Skeletal muscle tissue (tissue), 3 donors: ENCODE measurements at regions not wholly inside any gene's neighbourhood (a gene's known extent, or its start where the extent isn't known, plus 50 kb on each side); places are given as distances from the start of the nearest gene placed in this dataset.

Source experiments
- H3K27ac ChIP-seq: one replicate; pipeline ENCODE4 v1.7.0; 2013; ENCODE audit warnings: mild to moderate bottlenecking, low read depth, low read length, inconsistent platforms
- H3K27me3 ChIP-seq, 3 donors: one replicate each; pipeline ENCODE4 v1.7.0; 2013; ENCODE audit warnings: low read length in 3 of 3; ENCODE audit not compliant: control insufficient read depth in 3 of 3, insufficient read depth in 3 of 3
- H3K36me3 ChIP-seq, 3 donors: one replicate each; pipeline ENCODE4 v1.7.0; 2013; ENCODE audit warnings: low read length in 3 of 3; ENCODE audit not compliant: control insufficient read depth in 3 of 3, insufficient read depth in 3 of 3
- H3K4me1 ChIP-seq, 3 donors: one replicate each; pipeline ENCODE4 v1.7.0; 2013; ENCODE audit warnings: low read length in 3 of 3, mild to moderate bottlenecking in 3 of 3; ENCODE audit not compliant: control insufficient read depth in 3 of 3, insufficient read depth in 3 of 3
- H3K4me3 ChIP-seq, 3 donors: one replicate each; pipeline ENCODE4 v1.7.0; 2013; ENCODE audit warnings: low read length in 3 of 3
- H3K9ac ChIP-seq, 3 donors: one replicate each; pipeline ENCODE4 v1.7.0; 2013; ENCODE audit warnings: low read length in 3 of 3, mild to moderate bottlenecking in 3 of 3, moderate library complexity in 2 of 3, low read depth in 1 of 3
- H3K9me3 ChIP-seq, 3 donors: one replicate each; pipeline ENCODE4 v1.7.0; 2013; ENCODE audit warnings: low read length in 3 of 3; ENCODE audit not compliant: control insufficient read depth in 3 of 3
- donor health status: Osteomylitis.

- Histone ChIP-seq H3K27ac (no peak overlapping the region), H3K4me1 (no peaks in the 10 kb centered on the region), H3K9ac (no peak overlapping the region), H3K9me3 (peaks cover 0 to 2% (median 0%) of the 10 kb centered on the region in 3 donors), H3K27me3 (no peaks in the 10 kb centered on the region), H3K36me3 (no peaks in the 10 kb centered on the region), H3K4me3 (no peak overlapping the region)
These were observed 942.6 kb downstream of the SUCLG1 start for GRCh38 chr2:83516503-83516902.

- Histone ChIP-seq H3K9me3 (peaks cover 0 to 1% (median 0%) of the 10 kb centered on the region in 3 donors), H3K9ac (no peak overlapping the region), H3K4me1 (no peaks in the 10 kb centered on the region), H3K4me3 (no peak overlapping the region), H3K36me3 (no peaks in the 10 kb centered on the region), H3K27me3 (no peaks in the 10 kb centered on the region), H3K27ac (no peak overlapping the region)
These were observed 971.6 kb downstream of the SUCLG1 start for GRCh38 chr2:83487451-83487850.

GRCh38 chr2:83481436-83481835 is 977.6 kb downstream of the SUCLG1 start:
- Histone ChIP-seq H3K4me1 (no peaks in the 10 kb centered on the region), H3K9ac (no peak overlapping the region), H3K4me3 (no peak overlapping the region), H3K27ac (no peak overlapping the region), H3K36me3 (no peaks in the 10 kb centered on the region), H3K9me3 (peaks cover 0 to 1% (median 0%) of the 10 kb centered on the region in 3 donors), H3K27me3 (no peaks in the 10 kb centered on the region)

GRCh38 chr2:83478037-83478436 is 981.0 kb downstream of the SUCLG1 start:
- no peaks in the 10 kb centered on the region for H3K27me3 ChIP-seq
- no peak overlapping the region for H3K9ac ChIP-seq
- H3K27ac ChIP-seq = no peak overlapping the region
- no peak overlapping the region for H3K4me3 ChIP-seq
- H3K9me3 ChIP-seq = no peaks in the 10 kb centered on the region
- H3K4me1 ChIP-seq = no peaks in the 10 kb centered on the region
- no peaks in the 10 kb centered on the region for H3K36me3 ChIP-seq

- Histone ChIP-seq H3K27ac (no peak overlapping the region), H3K4me1 (no peaks in the 10 kb centered on the region), H3K9ac (no peak overlapping the region), H3K9me3 (no peaks in the 10 kb centered on the region), H3K27me3 (no peaks in the 10 kb centered on the region), H3K36me3 (no peaks in the 10 kb centered on the region), H3K4me3 (no peak overlapping the region)
These were observed 983.7 kb downstream of the SUCLG1 start for GRCh38 chr2:83475371-83475770.

GRCh38 chr2:83471655-83472054 is 987.4 kb downstream of the SUCLG1 start:
- no peaks in the 10 kb centered on the region for H3K36me3 ChIP-seq

GRCh38 chr2:83470928-83471327 is 988.2 kb downstream of the SUCLG1 start:
- H3K9ac ChIP-seq = no peak overlapping the region
- H3K27ac ChIP-seq = no peak overlapping the region
- H3K9me3 ChIP-seq = no peaks in the 10 kb centered on the region
- no peaks in the 10 kb centered on the region for H3K36me3 ChIP-seq
- no peaks in the 10 kb centered on the region for H3K4me1 ChIP-seq
- H3K27me3 ChIP-seq = no peaks in the 10 kb centered on the region
- H3K4me3 ChIP-seq = no peak overlapping the region

More at GRCh38 chr2:83471655-83472054, 987.4 kb downstream of the SUCLG1 start:
- Histone ChIP-seq H3K9ac (no peak overlapping the region), H3K4me3 (no peak overlapping the region), H3K9me3 (no peaks in the 10 kb centered on the region), H3K27ac (no peak overlapping the region), H3K27me3 (no peaks in the 10 kb centered on the region), H3K4me1 (no peaks in the 10 kb centered on the region)

- Histone ChIP-seq H3K4me1 (no peaks in the 10 kb centered on the region), H3K36me3 (no peaks in the 10 kb centered on the region), H3K27me3 (no peaks in the 10 kb centered on the region), H3K9me3 (no peaks in the 10 kb centered on the region), H3K9ac (no peak overlapping the region), H3K4me3 (no peak overlapping the region), H3K27ac (no peak overlapping the region)
These were observed 994.6 kb downstream of the SUCLG1 start for GRCh38 chr2:83464444-83464843.

GRCh38 chr2:83462881-83463280 is 996.2 kb downstream of the SUCLG1 start:
- no peaks in the 10 kb centered on the region for H3K4me1 ChIP-seq
- H3K4me3 ChIP-seq = no peak overlapping the region
- H3K27ac ChIP-seq = no peak overlapping the region
- H3K9ac ChIP-seq = no peak overlapping the region
- no peaks in the 10 kb centered on the region for H3K9me3 ChIP-seq
- no peaks in the 10 kb centered on the region for H3K36me3 ChIP-seq
- no peaks in the 10 kb centered on the region for H3K27me3 ChIP-seq

- Histone ChIP-seq H3K27ac (no peak overlapping the region), H3K36me3 (no peaks in the 10 kb centered on the region), H3K4me3 (no peak overlapping the region), H3K9ac (no peak overlapping the region), H3K4me1 (no peaks in the 10 kb centered on the region), H3K27me3 (no peaks in the 10 kb centered on the region), H3K9me3 (no peaks in the 10 kb centered on the region)
These were observed 997.9 kb downstream of the SUCLG1 start for GRCh38 chr2:83461135-83461534.

- H3K27ac ChIP-seq = no peak overlapping the region
- no peak overlapping the region for H3K9ac ChIP-seq
- H3K36me3 ChIP-seq = no peaks in the 10 kb centered on the region
- H3K4me1 ChIP-seq = no peaks in the 10 kb centered on the region
- H3K9me3 ChIP-seq = no peaks in the 10 kb centered on the region
- no peaks in the 10 kb centered on the region for H3K27me3 ChIP-seq
- no peak overlapping the region for H3K4me3 ChIP-seq
These were observed 999.6 kb downstream of the SUCLG1 start for GRCh38 chr2:83459456-83459855.
